GM04503 (cell line): ENCODE measurements at regions not wholly inside any gene's neighbourhood (a gene's known extent, or its start where the extent isn't known, plus 50 kb on each side); places are given as distances from the start of the nearest gene placed in this dataset.

ENCODE experiments used
- DNase-seq: peaks from one replicate; pipeline ENCODE4 v3.0.0-alpha.2; 2012; ENCODE audit warnings: low read depth

- no peak for DNase-seq
Observed at GRCh38 chr1:239212811-239213220, 173.6 kb upstream of the CHRM3 start.

- DNase-seq, result no peak
Observed at GRCh38 chr1:239209591-239209990, 176.8 kb upstream of the CHRM3 start.

GRCh38 chr1:239204401-239204800 lies 182.0 kb upstream of the CHRM3 start:
- DNase-seq, result no peak

GRCh38 chr1:239197871-239198270 lies 188.5 kb upstream of the CHRM3 start:
- no peak for DNase-seq

- no peak for DNase-seq
Observed at GRCh38 chr1:239189998-239190512, 196.3 kb upstream of the CHRM3 start.

- no peak for DNase-seq
Observed at GRCh38 chr1:239186487-239186886, 199.9 kb upstream of the CHRM3 start.

- DNase-seq, result no peak
Observed at GRCh38 chr1:239185245-239185619, 201.1 kb upstream of the CHRM3 start.

GRCh38 chr1:239184561-239185244 lies 201.7 kb upstream of the CHRM3 start:
- no peak for DNase-seq

GRCh38 chr1:239178961-239179360 lies 207.4 kb upstream of the CHRM3 start:
- DNase-seq, result no peak

- no peak for DNase-seq
Observed at GRCh38 chr1:239174880-239175279, 211.5 kb upstream of the CHRM3 start.

- no peak for DNase-seq
Observed at GRCh38 chr1:239170828-239171227, 215.5 kb upstream of the CHRM3 start.

- no peak for DNase-seq
Observed at GRCh38 chr1:239169276-239169675, 217.1 kb upstream of the CHRM3 start.

GRCh38 chr1:239164451-239165180 lies 221.8 kb upstream of the CHRM3 start:
- DNase-seq, result no peak

GRCh38 chr1:239155466-239156091 lies 230.8 kb upstream of the CHRM3 start:
- DNase-seq, result no peak

- DNase-seq, result no peak
Observed at GRCh38 chr1:239151937-239152336, 234.4 kb upstream of the CHRM3 start.

- no peak for DNase-seq
Observed at GRCh38 chr1:239140968-239141367, 245.4 kb upstream of the CHRM3 start.

- no peak for DNase-seq
Observed at GRCh38 chr1:239139801-239140200, 246.6 kb upstream of the CHRM3 start.

GRCh38 chr1:239128541-239128940 lies 257.8 kb upstream of the CHRM3 start:
- DNase-seq, result no peak

GRCh38 chr1:239126884-239127283 lies 259.5 kb upstream of the CHRM3 start:
- DNase-seq, result no peak

GRCh38 chr1:239125893-239126292 lies 260.5 kb upstream of the CHRM3 start:
- no peak for DNase-seq

GRCh38 chr1:239125027-239125426 lies 261.3 kb upstream of the CHRM3 start:
- DNase-seq, result no peak

GRCh38 chr1:239123260-239123659 lies 263.1 kb upstream of the CHRM3 start:
- DNase-seq, result no peak
